ENCODE measurements at regions not wholly inside any gene's neighbourhood (a gene's known extent, or its start where the extent isn't known, plus 50 kb on each side); places are given as distances from the start of the nearest gene placed in this dataset.

GRCh38 chr1:166671627-166672026, 167.6 kb upstream of the POGK start:
- Histone ChIP-seq H3K18ac (ENCODE audit: extremely low read depth, low read length) (no peak overlapping the region), H2BK5ac (ENCODE audit: low read depth, low read length) (no peak overlapping the region), H4K8ac (ENCODE audit: extremely low read depth, insufficient read depth, low read length) (no peak overlapping the region), H3K4me1 (replicated peaks in 1 of 4; ENCODE audit: control insufficient read depth in 3 of 4, insufficient read depth in 4 of 4, low read length in 3 of 4) (no peaks in the 10 kb centered on the region), H2AFZ (ENCODE audit: low read length) (no peak overlapping the region), H4K20me1 (replicated peaks in 1 of 2; ENCODE audit: control insufficient read depth in 1 of 2, insufficient read depth in 2 of 2, low read length in 2 of 2) (no peaks in the 10 kb centered on the region), H3K4ac (replicated peaks; ENCODE audit: insufficient read length, low read depth, low read length) (no peak overlapping the region), H3K23ac (ENCODE audit: insufficient read length) (no peak overlapping the region), H3K9me3 (ENCODE audit: insufficient read depth in 2 of 2, low read depth in 1 of 2, low read length in 1 of 2) (no peaks in the 10 kb centered on the region), H3K56ac (replicated peaks; ENCODE audit: insufficient read length, low read depth, low read length) (no peak overlapping the region), H3K4me3 (ENCODE audit: extremely low read depth in 1 of 4, insufficient read depth in 2 of 4, low read depth in 3 of 4, low read length in 4 of 4) (no peak overlapping the region), H2BK120ac (replicated peaks; ENCODE audit: low read depth, low read length) (no peak overlapping the region), H3K79me1 (ENCODE audit: low read depth, low read length) (no peaks in the 10 kb centered on the region), H3K27me3 (replicated peaks in 1 of 4; ENCODE audit: control insufficient read depth in 3 of 4, extremely low read depth in 1 of 4, insufficient read depth in 3 of 4, low read length in 3 of 4) (no peaks in the 10 kb centered on the region), H3K9ac (replicated peaks in 1 of 4; ENCODE audit: extremely low read depth in 1 of 4, low read depth in 3 of 4, low read length in 3 of 4) (no peak overlapping the region), H3K79me2 (ENCODE audit: control insufficient read depth in 1 of 2, insufficient read depth in 2 of 2, low read length in 2 of 2) (no peaks in the 10 kb centered on the region), H3K36me3 (ENCODE audit: control insufficient read depth in 2 of 4, insufficient read depth in 4 of 4, low read length in 3 of 4) (no peaks in the 10 kb centered on the region), H3K23me2 (ENCODE audit: low read depth, low read length) (no peaks in the 10 kb centered on the region), H2BK12ac (ENCODE audit: low read depth, low read length) (no peak overlapping the region), H2BK20ac (ENCODE audit: low read length) (no peak overlapping the region), H2AK5ac (ENCODE audit: low read depth, low read length) (no peak overlapping the region), H4K5ac (ENCODE audit: insufficient read length, low read depth, low read length) (no peak overlapping the region), H4K91ac (replicated peaks; ENCODE audit: insufficient read length, low read length) (no peak overlapping the region), H3K27ac (ENCODE audit: low read depth, low read length) (no peak overlapping the region), H2BK15ac (ENCODE audit: low read length) (no peak overlapping the region), H3K4me2 (ENCODE audit: insufficient read depth in 1 of 2, low read depth in 2 of 2, low read length in 2 of 2) (no peak overlapping the region), H3K14ac (ENCODE audit: insufficient read length) (no peak overlapping the region)
- ChIA-PET CTCF (ENCODE audit: partially characterized antibody) (interaction anchor here (1.0 kb wide), 1 partner anchor 150 kb away, joined by 3 read pairs; no protein-coding TSS in a partner anchor), POLR2A (ENCODE audit: partially characterized antibody) (no interaction called here)
- 85% methylated on average over 3 of the region's 3 CpGs; no CpG with 5 or more reads in 1 of the 2 experiments for WGBS, 2 experiments (ENCODE audit: extremely low coverage in 1 of 2, insufficient coverage in 1 of 2, insufficient read length in 1 of 2, insufficient replicate concordance in 2 of 2, low coverage in 1 of 2, low lambda C conversion rate in 2 of 2, missing lambda C conversion rate in 1 of 2)
- TF ChIP-seq ATF3 (IDR thresholded peaks at IDR 0.05; ENCODE audit: insufficient read depth, low read depth, low read length) = no peak
- TF ChIP-seq JUND (IDR thresholded peaks at IDR 0.05; ENCODE audit: low read length) = no peak
- no peak for TF ChIP-seq POLR2AphosphoS5 (IDR thresholded peaks at IDR 0.05; ENCODE audit: low read depth, low read length)
- no peak for TF ChIP-seq FOSL1 (IDR thresholded peaks at IDR 0.05; ENCODE audit: insufficient read depth, low read depth, low read length)
- TF ChIP-seq RXRA (IDR thresholded peaks at IDR 0.05; ENCODE audit: insufficient read depth, low read depth, low read length) = no peak
- no peak for TF ChIP-seq ZNF274 (IDR thresholded peaks at IDR 0.05; ENCODE audit: borderline replicate concordance, extremely low read depth, low read length)
- TF ChIP-seq RAD21 (IDR thresholded peaks at IDR 0.05 in 1 of 2, conservative IDR thresholded peaks at IDR 0.05 in 1 of 2; ENCODE audit: low read depth in 2 of 2, low read length in 2 of 2) = no peak
- TF ChIP-seq SP1 (IDR thresholded peaks at IDR 0.05; ENCODE audit: low read depth, low read length) = no peak
- TF ChIP-seq CBX8 (IDR thresholded peaks at IDR 0.05; ENCODE audit: borderline replicate concordance, low read depth, low read length) = no peak
- no peak for TF ChIP-seq TBP (IDR thresholded peaks at IDR 0.05; ENCODE audit: low read depth, low read length)
- TF ChIP-seq GTF2F1 (IDR thresholded peaks at IDR 0.05; ENCODE audit: borderline replicate concordance, low read depth, low read length) = no peak
- FAIRE-seq (no peak), DNase-seq (ENCODE audit: low read depth in 1 of 2, low spot score in 2 of 2) (no peak)

All from H1 (cell line).